ENCODE measurements at regions not wholly inside any gene's neighbourhood (a gene's known extent, or its start where the extent isn't known, plus 50 kb on each side); places are given as distances from the start of the nearest gene placed in this dataset.

DNA sequence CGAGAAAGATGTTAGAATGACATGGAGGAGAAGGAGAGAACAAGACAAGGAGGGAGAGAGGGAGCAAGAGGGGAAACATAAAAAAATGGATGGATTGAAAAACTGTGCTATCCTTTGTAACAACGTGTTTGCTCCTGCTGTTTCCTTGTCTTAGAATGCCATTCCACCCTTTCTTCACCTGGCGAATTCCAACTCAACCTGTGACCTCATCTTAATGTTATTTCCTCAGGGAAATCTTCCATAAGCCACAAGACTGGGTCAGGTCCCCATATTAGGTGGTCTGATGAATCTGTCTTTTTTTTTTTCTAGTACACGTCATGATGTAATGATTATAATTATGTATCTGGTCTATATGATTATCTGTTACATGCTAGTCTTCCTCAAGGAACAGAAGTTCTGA is 195.0 kb upstream of the MAF start:
- no peaks in the 10 kb centered on the region for H3K4me1 ChIP-seq
- 71 to 86% methylated on average over 4 of the region's 4 CpGs for WGBS, 2 donors (ENCODE audit: low coverage in 1 of 2)
- TF ChIP-seq POLR2AphosphoS5 (IDR thresholded peaks at IDR 0.05) (no peak), POLR2A (IDR thresholded peaks at IDR 0.05) (no peak), EP300 (IDR thresholded peaks at IDR 0.05) (no peak), CTCF (IDR thresholded peaks at IDR 0.05) (no peak)
- no peak for ATAC-seq
- no peaks in the 10 kb centered on the region for H3K9me3 ChIP-seq
- no peak overlapping the region for H3K27ac ChIP-seq
- no peak overlapping the region for H3K4me3 ChIP-seq
- H3K36me3 ChIP-seq, result no peaks in the 10 kb centered on the region
- H3K27me3 ChIP-seq, result no peaks in the 10 kb centered on the region

GRCh38 chr16:79794941-79795340 is 194.4 kb upstream of the MAF start:
- Histone ChIP-seq H3K9me3 (no peaks in the 10 kb centered on the region), H3K4me3 (no peak overlapping the region), H3K4me1 (no peaks in the 10 kb centered on the region), H3K27me3 (no peaks in the 10 kb centered on the region), H3K27ac (no peak overlapping the region), H3K36me3 (no peaks in the 10 kb centered on the region)
- WGBS, 2 donors (ENCODE audit: low coverage in 1 of 2), result 42 to 59% methylated on average over 7 of the region's 8 CpGs
- no peak for TF ChIP-seq EP300 (IDR thresholded peaks at IDR 0.05)
- TF ChIP-seq POLR2AphosphoS5 (IDR thresholded peaks at IDR 0.05), result no peak
- no peak for TF ChIP-seq CTCF (IDR thresholded peaks at IDR 0.05)
- TF ChIP-seq POLR2A (IDR thresholded peaks at IDR 0.05), result no peak
- no peak for ATAC-seq

GRCh38 chr16:79792664-79793351 is 192.3 kb upstream of the MAF start:
- H3K36me3 ChIP-seq, result no peaks in the 10 kb centered on the region
- no peak for TF ChIP-seq CTCF (IDR thresholded peaks at IDR 0.05)
- no peak for TF ChIP-seq POLR2A (IDR thresholded peaks at IDR 0.05)
- no peak for TF ChIP-seq POLR2AphosphoS5 (IDR thresholded peaks at IDR 0.05)
- TF ChIP-seq EP300 (IDR thresholded peaks at IDR 0.05), result no peak
- no peaks in the 10 kb centered on the region for H3K4me1 ChIP-seq
- H3K27ac ChIP-seq, result no peak overlapping the region
- no peaks in the 10 kb centered on the region for H3K27me3 ChIP-seq
- H3K9me3 ChIP-seq, result no peaks in the 10 kb centered on the region
- no peak for ATAC-seq
- no peak overlapping the region for H3K4me3 ChIP-seq
- WGBS, 2 donors (ENCODE audit: low coverage in 1 of 2), result 47 to 57% methylated on average over 8 to 9 of the region's 10 CpGs

DNA sequence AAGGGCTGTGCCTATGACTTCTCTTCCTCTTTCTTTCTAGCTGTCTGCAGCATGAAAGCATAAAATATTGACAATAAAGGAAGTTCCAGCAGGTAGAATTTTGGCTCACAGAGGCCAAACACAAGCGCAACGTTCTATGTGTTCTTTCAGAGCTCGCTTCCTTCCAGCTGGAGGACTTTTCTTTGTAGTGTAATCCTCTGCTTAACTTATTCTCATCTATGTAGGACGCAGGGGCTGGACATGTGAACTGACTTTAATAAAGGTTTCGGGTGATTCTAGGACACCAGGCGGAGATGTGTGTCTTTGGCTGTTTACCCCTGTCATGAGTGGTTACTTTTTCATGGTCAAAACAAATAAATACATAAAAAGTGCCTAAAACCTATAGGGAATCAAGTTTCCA is 191.5 kb upstream of the MAF start:
- TF ChIP-seq EP300 (IDR thresholded peaks at IDR 0.05), result no peak
- TF ChIP-seq CTCF (IDR thresholded peaks at IDR 0.05), result no peak
- no peak for TF ChIP-seq POLR2AphosphoS5 (IDR thresholded peaks at IDR 0.05)
- TF ChIP-seq POLR2A (IDR thresholded peaks at IDR 0.05), result no peak
- no peak overlapping the region for H3K27ac ChIP-seq
- H3K9me3 ChIP-seq, result no peaks in the 10 kb centered on the region
- H3K4me3 ChIP-seq, result no peak overlapping the region
- H3K4me1 ChIP-seq, result no peaks in the 10 kb centered on the region
- H3K36me3 ChIP-seq, result no peaks in the 10 kb centered on the region
- ATAC-seq, result no peak
- 87 to 92% methylated on average over 3 to 6 of the region's 6 CpGs for WGBS, 2 donors (ENCODE audit: low coverage in 1 of 2)
- no peaks in the 10 kb centered on the region for H3K27me3 ChIP-seq

DNA sequence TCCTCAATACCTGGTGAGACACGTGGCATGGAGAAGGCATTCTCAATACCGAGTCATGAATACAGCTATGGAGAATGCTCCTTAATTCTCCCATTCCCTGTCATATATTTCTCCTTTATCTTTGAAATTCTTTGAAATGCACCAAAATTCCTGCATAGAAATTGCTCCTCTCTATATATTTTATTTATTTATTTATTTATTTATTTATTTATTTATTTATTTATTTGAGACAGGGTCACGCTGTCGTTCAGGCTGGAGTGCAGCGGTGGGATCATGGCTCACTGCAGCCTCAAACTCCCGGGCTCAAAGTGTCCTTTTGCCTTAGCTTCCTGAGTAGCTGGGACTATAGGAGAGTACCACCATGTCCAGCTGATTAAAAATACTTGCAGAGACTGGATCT is 190.3 kb upstream of the MAF start:
- WGBS, 2 donors (ENCODE audit: low coverage in 1 of 2), result 84 to 93% methylated on average over 6 of the region's 6 CpGs
- H3K4me3 ChIP-seq, result no peak overlapping the region
- H3K36me3 ChIP-seq, result no peaks in the 10 kb centered on the region
- no peak for TF ChIP-seq POLR2A (IDR thresholded peaks at IDR 0.05)
- no peak for TF ChIP-seq EP300 (IDR thresholded peaks at IDR 0.05)
- TF ChIP-seq CTCF (IDR thresholded peaks at IDR 0.05), result no peak
- TF ChIP-seq POLR2AphosphoS5 (IDR thresholded peaks at IDR 0.05), result no peak
- no peak overlapping the region for H3K27ac ChIP-seq
- H3K4me1 ChIP-seq, result no peaks in the 10 kb centered on the region
- H3K27me3 ChIP-seq, result no peaks in the 10 kb centered on the region
- ATAC-seq, result no peak
- no peaks in the 10 kb centered on the region for H3K9me3 ChIP-seq
